Neuronal stem cell (in vitro differentiated cells): ENCODE measurements at regions not wholly inside any gene's neighbourhood (a gene's known extent, or its start where the extent isn't known, plus 50 kb on each side); places are given as distances from the start of the nearest gene placed in this dataset.

Experiments used
- DNase-seq: peaks from one replicate; pipeline ENCODE4 v3.0.0-alpha.2; 2013; ENCODE audit warnings: low spot score
- H2AFZ ChIP-seq: one replicate; pipeline ENCODE4 v1.6.1; 2013; ENCODE audit warnings: mild to moderate bottlenecking, low read length, inconsistent platforms
- H2AK5ac ChIP-seq: 2 replicates; pipeline ENCODE4 v1.6.1; 2013; ENCODE audit warnings: low read depth, mild to moderate bottlenecking, inconsistent platforms, low read length, moderate library complexity, mixed read lengths
- H2BK120ac ChIP-seq: 2 replicates; pipeline ENCODE4 v1.6.1; 2013; ENCODE audit warnings: low read depth, mild to moderate bottlenecking, inconsistent platforms, low read length, moderate library complexity, mixed read lengths
- H2BK12ac ChIP-seq: one replicate; pipeline ENCODE4 v1.6.1; 2013; ENCODE audit warnings: low read length, inconsistent platforms
- H2BK15ac ChIP-seq: 2 replicates; pipeline ENCODE4 v1.6.1; 2013; ENCODE audit warnings: mild to moderate bottlenecking, low read length, inconsistent platforms, mixed read lengths
- H2BK5ac ChIP-seq: one replicate; pipeline ENCODE4 v1.6.1; 2013; ENCODE audit warnings: inconsistent platforms, mild to moderate bottlenecking, low read length, moderate library complexity
- H3K14ac ChIP-seq: one replicate; pipeline ENCODE4 v1.6.1; 2013; ENCODE audit warnings: low read length, inconsistent platforms
- H3K18ac ChIP-seq: 2 replicates; pipeline ENCODE4 v1.6.1; 2013; ENCODE audit warnings: low read length, inconsistent platforms
- H3K23ac ChIP-seq: 2 replicates; pipeline ENCODE4 v1.6.1; 2013; ENCODE audit warnings: low read depth, mild to moderate bottlenecking, mixed read lengths, low read length, inconsistent platforms; ENCODE audit not compliant: poor library complexity
- H3K27ac ChIP-seq: replicated peaks from 3 replicates; pipeline ENCODE4 v1.5.1; 2013; ENCODE audit warnings: low read length, inconsistent platforms
- H3K27me3 ChIP-seq, 3 experiments: 2 replicates each; pipeline ENCODE4 v1.6.1; 2013; ENCODE audit warnings: low read length in 3 of 3, mild to moderate bottlenecking in 2 of 3, inconsistent platforms in 1 of 3, low read depth in 1 of 3, mixed read lengths in 1 of 3, moderate library complexity in 1 of 3; ENCODE audit not compliant: control insufficient read depth in 3 of 3, insufficient read depth in 3 of 3
- H3K36me3 ChIP-seq, 2 donors: replicated peaks in 1 of 2; 2 replicates each; pipeline ENCODE4 v1.6.1; 2013; ENCODE audit warnings: low read length in 2 of 2; ENCODE audit not compliant: control insufficient read depth in 2 of 2, insufficient read depth in 2 of 2
- H3K4ac ChIP-seq: 2 replicates; pipeline ENCODE4 v1.6.1; 2013; ENCODE audit warnings: inconsistent platforms, mild to moderate bottlenecking, low read length, moderate library complexity
- H3K4me1 ChIP-seq, 2 donors: 1 replicate in 1 of 2; 2 replicates in 1 of 2; pipeline ENCODE4 v1.6.1; 2013; ENCODE audit warnings: low read length in 2 of 2, low read depth in 1 of 2; ENCODE audit not compliant: control insufficient read depth in 2 of 2, insufficient read depth in 1 of 2
- H3K4me2 ChIP-seq: one replicate; pipeline ENCODE4 v1.6.1; 2013; ENCODE audit warnings: mild to moderate bottlenecking, low read length, inconsistent platforms; ENCODE audit not compliant: insufficient read depth, poor library complexity, severe bottlenecking
- H3K4me3 ChIP-seq, 2 donors: 2 replicates each; pipeline ENCODE4 v1.5.1; 2013; ENCODE audit warnings: low read length in 2 of 2, mild to moderate bottlenecking in 2 of 2, inconsistent platforms in 1 of 2, moderate library complexity in 1 of 2
- H3K79me1 ChIP-seq: one replicate; pipeline ENCODE4 v1.6.1; 2013; ENCODE audit warnings: low read depth, mild to moderate bottlenecking, inconsistent platforms, low read length, moderate library complexity
- H3K9ac ChIP-seq: one replicate; pipeline ENCODE4 v1.6.1; 2013; ENCODE audit warnings: mild to moderate bottlenecking, low read depth, low read length, inconsistent platforms; ENCODE audit not compliant: poor library complexity
- H3K9me3 ChIP-seq, 2 donors: replicated peaks in 1 of 2; 2 replicates each; pipeline versions ENCODE3 to v1.6.1; 2013; ENCODE audit warnings: low read length in 2 of 2, mild to moderate bottlenecking in 2 of 2, inconsistent platforms in 1 of 2, low read depth in 1 of 2, mixed read lengths in 1 of 2, moderate library complexity in 1 of 2; ENCODE audit not compliant: control insufficient read depth in 2 of 2, insufficient read depth in 1 of 2
- H4K8ac ChIP-seq: one replicate; pipeline ENCODE4 v1.6.1; 2013; ENCODE audit warnings: low read depth, mild to moderate bottlenecking, inconsistent platforms, low read length, moderate library complexity
- H4K91ac ChIP-seq: one replicate; pipeline ENCODE4 v1.6.1; 2013; ENCODE audit warnings: low read length, low read depth, mild to moderate bottlenecking, inconsistent platforms; ENCODE audit not compliant: poor library complexity
- WGBS, 2 donors: extraction: QIAGEN DNeasy Blood & Tissue Kit; methylation state at CpG; one replicate each; pipeline ENCODE4 v1.1.7; 2013; ENCODE audit warnings: missing lambda C conversion rate in 2 of 2, mixed read lengths in 1 of 2; ENCODE audit not compliant: insufficient read length in 2 of 2, insufficient replicate concordance in 1 of 2; ENCODE audit errors: extremely low coverage in 2 of 2; 5-methylcytosine and 5-hydroxymethylcytosine counted together

DNA sequence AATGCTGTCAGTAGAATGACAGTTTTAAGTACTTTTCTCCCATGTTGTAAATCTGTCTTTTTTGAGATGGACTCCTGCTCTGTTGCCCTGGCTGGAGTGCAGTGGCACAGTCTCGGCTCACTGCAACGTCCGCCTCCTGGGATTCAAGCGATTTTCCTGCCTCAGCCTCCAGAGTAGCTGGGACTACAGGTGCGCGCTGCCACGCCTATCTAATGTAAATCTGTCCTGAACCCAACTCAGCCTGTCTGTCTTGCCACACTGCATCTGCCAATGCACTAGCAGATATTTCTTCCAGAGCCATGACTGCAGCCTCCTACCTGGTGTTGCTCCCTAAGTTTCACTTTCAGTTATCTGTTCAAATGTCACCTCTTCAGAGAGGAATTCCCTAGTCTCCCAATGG is 264.1 kb downstream of the PHF14 start:
- Histone ChIP-seq H2BK120ac (no peak overlapping the region), H3K9me3 (no peaks in the 10 kb centered on the region), H4K91ac (no peak overlapping the region), H3K4me1 (no peaks in the 10 kb centered on the region), H3K4me2 (no peak overlapping the region), H2BK5ac (no peak overlapping the region), H2BK12ac (no peak overlapping the region), H3K27me3 (no peaks in the 10 kb centered on the region), H3K23ac (no peak overlapping the region), H3K9ac (no peak overlapping the region), H3K79me1 (no peaks in the 10 kb centered on the region), H3K36me3 (no peaks in the 10 kb centered on the region), H3K27ac (no peak overlapping the region), H3K18ac (no peak overlapping the region), H2AK5ac (no peak overlapping the region), H3K14ac (no peak overlapping the region), H3K4ac (no peak overlapping the region), H3K4me3 (no peak overlapping the region), H2AFZ (peak overlapping the region; percentile 18), H4K8ac (no peak overlapping the region), H2BK15ac (no peak overlapping the region)
- no peak for DNase-seq
- no CpG with 5 or more reads among the region's 7 CpGs for WGBS, 2 donors

DNA sequence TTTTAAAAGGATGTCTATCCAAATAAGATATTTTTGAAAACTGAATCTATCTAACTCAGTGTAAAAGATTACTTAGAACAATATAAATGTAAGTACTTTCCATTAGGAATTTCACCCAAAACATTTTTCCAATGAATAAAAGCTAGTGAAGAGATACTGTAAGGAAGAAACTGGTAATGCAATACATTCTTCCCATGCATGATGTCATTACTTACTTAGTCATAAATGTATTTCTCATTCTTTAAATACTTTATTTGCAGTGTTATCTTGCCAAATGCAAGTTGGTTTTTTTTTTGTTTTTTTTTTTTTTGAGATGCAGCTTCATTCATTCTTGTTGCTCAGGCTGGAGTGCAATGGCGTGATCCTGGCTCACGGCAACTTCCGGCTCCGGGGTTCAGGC is 265.6 kb downstream of the PHF14 start:
- Histone ChIP-seq H3K4ac (no peak overlapping the region), H2BK12ac (no peak overlapping the region), H3K27me3 (no peaks in the 10 kb centered on the region), H3K4me2 (no peak overlapping the region), H3K9me3 (no peaks in the 10 kb centered on the region), H3K27ac (no peak overlapping the region), H2BK5ac (no peak overlapping the region), H2BK120ac (no peak overlapping the region), H2BK15ac (no peak overlapping the region), H3K14ac (no peak overlapping the region), H3K18ac (no peak overlapping the region), H3K23ac (no peak overlapping the region), H4K91ac (no peak overlapping the region), H3K9ac (no peak overlapping the region), H3K4me1 (no peaks in the 10 kb centered on the region), H2AK5ac (no peak overlapping the region), H3K79me1 (no peaks in the 10 kb centered on the region), H3K4me3 (no peak overlapping the region), H4K8ac (no peak overlapping the region), H2AFZ (no peak overlapping the region), H3K36me3 (no peaks in the 10 kb centered on the region)
- WGBS, 2 donors, result no CpG with 5 or more reads among the region's 4 CpGs
- no peak for DNase-seq

DNA sequence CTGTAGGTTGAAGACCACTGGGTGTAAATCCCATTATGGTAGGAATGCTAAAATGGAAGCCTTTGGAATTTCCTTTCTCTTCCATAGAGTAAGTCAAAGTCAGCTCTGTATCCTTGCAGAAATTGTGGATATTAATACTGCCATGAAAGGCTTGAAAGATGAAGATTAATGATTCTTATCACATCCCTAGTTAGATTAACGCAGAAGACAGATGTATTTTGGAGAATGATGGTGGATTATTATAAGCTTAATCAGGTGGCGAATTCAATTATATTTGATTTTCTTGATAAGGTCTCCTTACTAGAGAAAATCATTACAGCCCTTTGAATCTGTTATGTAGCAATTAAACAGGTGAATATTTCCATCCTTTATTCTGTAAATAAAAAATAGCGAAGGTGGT is 270.1 kb downstream of the PHF14 start:
- no peak overlapping the region for H2BK5ac ChIP-seq
- no peak overlapping the region for H3K4me2 ChIP-seq
- H2BK120ac ChIP-seq, result no peak overlapping the region
- DNase-seq, result no peak
- H3K23ac ChIP-seq, result no peak overlapping the region
- no peak overlapping the region for H3K14ac ChIP-seq
- H3K9ac ChIP-seq, result no peak overlapping the region
- H3K9me3 ChIP-seq, result no peaks in the 10 kb centered on the region
- H3K4me3 ChIP-seq, result no peak overlapping the region
- no peak overlapping the region for H2AFZ ChIP-seq
- H3K36me3 ChIP-seq, result no peaks in the 10 kb centered on the region
- no peaks in the 10 kb centered on the region for H3K4me1 ChIP-seq
- H3K4ac ChIP-seq, result no peak overlapping the region
- no peaks in the 10 kb centered on the region for H3K27me3 ChIP-seq
- no peak overlapping the region for H4K91ac ChIP-seq
- no peak overlapping the region for H2BK15ac ChIP-seq
- H3K79me1 ChIP-seq, result no peaks in the 10 kb centered on the region
- H2BK12ac ChIP-seq, result no peak overlapping the region
- H3K27ac ChIP-seq, result no peak overlapping the region
- H3K18ac ChIP-seq, result no peak overlapping the region
- no peak overlapping the region for H2AK5ac ChIP-seq
- WGBS, 2 donors, result no CpG with 5 or more reads among the region's 3 CpGs
- H4K8ac ChIP-seq, result no peak overlapping the region

DNA sequence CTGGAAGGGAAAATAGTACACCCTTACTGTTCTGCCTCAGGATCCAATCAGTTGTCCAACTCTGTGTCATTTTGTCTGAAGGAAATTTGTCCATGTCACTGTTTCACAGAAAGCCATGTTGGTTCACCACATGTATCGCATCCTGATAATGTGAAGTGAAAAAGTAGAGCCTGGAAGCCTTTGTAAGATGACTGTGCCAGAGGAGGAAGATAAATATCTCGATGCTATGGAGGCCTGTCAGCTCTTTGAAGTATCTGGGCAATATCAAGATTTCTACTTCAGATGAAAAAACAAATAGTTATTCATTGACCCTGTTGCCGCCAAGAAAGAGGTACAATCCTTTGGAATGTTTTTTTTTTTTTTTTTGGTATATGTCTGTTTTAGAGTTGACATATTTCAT is 270.5 kb downstream of the PHF14 start:
- Histone ChIP-seq H4K91ac (no peak overlapping the region), H3K27me3 (no peaks in the 10 kb centered on the region), H2AK5ac (no peak overlapping the region), H3K36me3 (no peaks in the 10 kb centered on the region), H3K4me1 (no peaks in the 10 kb centered on the region), H3K14ac (no peak overlapping the region), H2BK120ac (no peak overlapping the region), H3K23ac (no peak overlapping the region), H2AFZ (no peak overlapping the region), H3K4ac (no peak overlapping the region), H3K27ac (no peak overlapping the region), H4K8ac (no peak overlapping the region), H3K9ac (no peak overlapping the region), H3K4me2 (no peak overlapping the region), H3K4me3 (no peak overlapping the region), H2BK15ac (no peak overlapping the region), H3K18ac (no peak overlapping the region), H3K79me1 (no peaks in the 10 kb centered on the region), H3K9me3 (no peaks in the 10 kb centered on the region), H2BK5ac (no peak overlapping the region), H2BK12ac (no peak overlapping the region)
- no CpG with 5 or more reads among the region's 3 CpGs for WGBS, 2 donors
- DNase-seq, result no peak
